T-helper 22 cell (primary cell): ENCODE measurements at regions not wholly inside any gene's neighbourhood (a gene's known extent, or its start where the extent isn't known, plus 50 kb on each side); places are given as distances from the start of the nearest gene placed in this dataset.

Experiments
- DNase-seq: peaks from one replicate; pipeline ENCODE4 v3.0.0-alpha.2; 2020; ENCODE audit warnings: low read depth

DNA sequence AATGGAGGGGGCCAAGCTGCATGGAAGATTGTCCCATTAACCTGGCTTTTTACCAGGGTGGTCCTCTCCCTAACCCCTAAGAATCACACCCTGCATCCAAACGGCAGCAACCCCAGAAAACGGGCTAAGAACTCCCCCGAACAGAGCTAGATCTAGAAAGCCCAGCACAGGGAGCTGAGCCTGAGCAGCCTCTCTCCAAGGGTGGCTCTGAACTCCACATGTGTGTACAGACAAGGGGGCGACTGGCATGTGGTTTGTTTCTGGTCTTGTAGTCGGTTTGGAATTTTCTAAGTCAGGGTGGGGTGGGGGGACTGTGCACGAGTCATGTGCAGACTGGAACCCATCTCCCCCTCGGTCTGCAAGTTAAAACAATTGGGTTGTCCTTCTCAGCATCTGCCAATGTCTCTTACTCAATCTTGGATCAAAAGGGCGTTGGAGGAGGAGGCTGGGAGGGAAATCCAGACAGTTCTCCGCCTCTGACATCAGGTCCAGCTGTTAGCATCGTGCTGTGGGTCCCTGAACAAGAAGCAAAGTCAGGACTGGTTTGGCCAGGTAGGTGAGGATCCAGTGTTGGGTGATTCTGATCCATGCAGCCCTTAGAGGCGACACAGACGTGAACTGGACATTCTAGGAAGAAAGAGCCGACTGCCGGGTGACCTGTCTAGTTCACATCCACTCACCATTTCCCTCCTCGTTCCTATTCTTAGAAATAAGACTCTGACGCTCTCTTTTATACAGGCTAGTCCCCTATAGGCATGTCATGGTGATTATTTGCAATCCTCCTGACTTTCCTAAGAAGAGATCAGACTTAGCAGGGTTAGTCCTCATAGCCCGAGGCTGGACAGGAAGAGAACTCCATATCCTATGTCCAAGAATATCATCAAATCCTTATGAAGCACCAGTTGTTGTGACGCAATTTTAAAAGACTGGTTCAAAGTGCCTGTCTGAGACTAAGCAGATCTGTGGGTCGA lies 381.8 kb downstream of the SOX9 start:
- no peak for DNase-seq

DNA sequence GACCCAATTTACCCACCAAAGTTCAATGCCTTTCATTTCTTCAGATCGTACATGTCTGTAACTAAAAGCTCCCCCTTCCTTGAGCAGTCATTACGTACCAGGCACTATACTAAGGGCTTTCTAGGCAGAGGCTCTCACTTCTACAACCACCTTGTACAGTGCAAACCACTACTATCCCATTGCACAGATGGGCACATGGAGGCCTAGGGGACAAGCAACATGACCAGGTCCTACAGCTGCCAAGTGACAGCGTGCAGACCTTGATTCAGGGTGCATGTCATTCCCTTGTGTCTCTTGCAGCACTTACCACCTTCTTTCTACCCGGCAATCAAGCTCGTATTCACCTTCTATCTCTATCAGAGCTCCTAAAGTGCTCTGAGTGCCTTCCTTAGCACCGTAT lies 382.7 kb downstream of the SOX9 start:
- DNase-seq: no peak

DNA sequence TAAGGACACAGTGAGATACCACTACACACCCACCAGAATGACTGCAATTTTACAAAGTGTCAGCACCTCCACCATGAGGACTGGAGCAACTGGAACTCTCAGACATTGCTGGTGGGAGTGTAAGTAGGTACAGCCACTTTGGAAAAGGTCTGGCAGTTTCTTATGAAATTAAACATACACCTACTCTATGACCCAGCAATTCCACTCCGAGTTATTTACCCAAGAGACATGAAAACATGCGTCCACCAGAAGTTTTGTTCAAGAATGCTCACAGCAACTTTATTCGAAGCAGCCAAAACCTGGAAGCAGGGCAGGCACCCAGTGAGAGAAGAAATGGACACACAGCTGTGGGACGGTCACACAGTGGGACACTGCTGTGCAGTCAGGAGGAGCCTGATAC lies 384.0 kb downstream of the SOX9 start:
- no peak for DNase-seq

DNA sequence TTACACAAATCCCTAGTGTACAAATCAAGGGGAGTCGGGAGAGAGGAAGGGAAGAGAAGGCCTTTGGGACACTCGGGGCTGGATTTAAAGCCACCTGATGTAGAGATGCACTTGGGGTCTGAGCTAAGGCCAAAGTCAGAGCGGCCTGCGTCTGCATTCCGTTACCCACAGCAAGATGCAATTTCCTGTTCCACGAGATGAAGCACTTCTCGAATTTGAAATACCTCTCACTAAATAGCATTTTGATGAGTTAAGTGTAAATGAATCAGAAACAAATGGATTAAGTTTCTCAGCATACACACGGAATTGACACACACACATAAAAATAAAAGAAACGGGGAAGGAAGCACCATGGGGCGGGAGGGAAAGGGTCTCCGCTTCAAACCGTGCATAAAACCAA lies 386.0 kb downstream of the SOX9 start:
- no peak for DNase-seq

DNA sequence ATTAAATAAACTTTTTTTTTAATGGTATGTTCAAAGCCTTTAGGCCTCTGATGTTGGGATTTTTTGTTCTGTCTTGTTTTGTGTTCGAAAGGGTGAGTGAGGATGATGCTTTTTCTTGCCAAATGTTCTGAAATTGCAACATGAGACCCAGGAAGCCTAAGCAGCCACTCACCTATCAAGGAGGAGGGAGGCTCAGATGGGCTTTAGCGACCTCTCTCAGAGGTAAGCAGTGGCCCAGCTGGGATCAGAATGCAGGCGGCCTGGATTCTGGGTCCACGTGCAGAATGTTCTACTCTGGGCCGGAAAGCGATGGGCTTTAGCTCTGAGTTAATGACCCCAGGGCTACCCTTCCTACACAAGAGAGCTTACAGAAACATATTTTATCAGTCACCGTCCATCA lies 386.6 kb downstream of the SOX9 start:
- no peak for DNase-seq

DNA sequence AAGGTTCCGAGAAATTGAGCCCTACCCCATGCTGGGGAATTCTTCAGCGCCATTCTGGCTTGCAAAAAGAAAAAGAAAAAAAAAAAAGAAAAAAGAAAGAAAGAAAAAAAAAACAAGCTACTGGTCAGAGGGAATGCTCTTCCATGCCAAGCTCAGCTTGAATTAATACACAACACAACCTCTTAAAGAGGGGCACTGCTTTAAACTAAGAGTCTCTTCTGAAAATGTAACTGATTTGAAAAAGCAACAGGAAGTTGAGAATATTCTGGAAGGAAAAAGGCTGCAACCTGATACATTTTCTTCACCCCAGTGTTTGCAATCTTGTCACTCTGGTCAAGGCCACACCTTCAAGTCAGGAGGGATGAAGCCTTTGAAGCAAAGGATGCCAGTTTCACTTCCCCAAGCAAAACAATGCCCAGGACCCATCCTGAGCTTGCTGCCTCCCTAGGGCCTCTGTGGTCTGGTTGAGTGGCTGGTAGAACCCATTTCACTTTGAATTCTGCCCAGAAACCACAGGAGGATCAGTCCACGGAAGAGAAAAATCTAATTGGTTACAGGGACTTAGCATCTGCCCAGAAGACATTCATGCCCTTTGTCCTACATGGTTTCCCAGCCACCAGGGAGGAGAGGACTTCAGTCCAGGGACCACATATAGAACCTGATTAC lies 389.7 kb downstream of the SOX9 start:
- DNase-seq: no peak

DNA sequence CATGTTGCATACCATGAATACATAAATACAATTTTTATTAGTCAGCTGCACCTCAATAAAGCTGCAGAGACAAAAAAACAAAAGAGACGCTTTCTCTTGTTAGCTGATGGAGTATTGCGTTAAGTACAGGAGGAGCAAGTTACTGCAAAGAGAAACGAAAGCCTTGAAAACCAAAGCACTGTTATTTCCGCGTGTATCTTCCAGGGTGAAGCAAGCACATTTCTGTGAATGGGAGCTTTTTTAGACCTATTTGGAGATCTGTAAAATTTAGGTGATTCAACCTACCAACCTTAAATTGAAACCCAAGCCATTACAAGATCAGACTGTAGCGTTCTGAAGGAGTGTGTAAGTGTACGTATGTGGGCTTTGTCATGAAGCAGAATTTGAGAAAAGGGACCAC lies 390.4 kb downstream of the SOX9 start:
- DNase-seq: no peak

DNA sequence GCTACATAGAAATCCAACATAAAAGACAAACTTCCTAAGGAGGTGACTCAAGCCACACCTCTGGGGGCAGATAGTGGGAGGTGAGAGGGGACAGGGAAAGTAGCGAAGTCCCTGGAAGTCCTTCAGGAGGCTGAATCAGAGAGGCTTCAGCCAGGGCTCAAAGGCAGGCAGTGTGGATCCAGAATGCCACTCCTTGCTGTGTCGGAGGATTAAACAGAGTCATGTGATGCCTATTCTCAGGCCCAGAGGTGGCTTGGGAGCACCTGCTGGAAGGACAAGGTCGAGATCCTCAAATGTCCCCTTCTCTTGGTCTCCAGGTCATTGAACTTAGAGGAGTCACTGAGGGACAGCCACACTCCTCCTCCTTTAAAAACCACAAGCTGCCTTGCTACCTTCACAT lies 391.1 kb downstream of the SOX9 start:
- DNase-seq: no peak

DNA sequence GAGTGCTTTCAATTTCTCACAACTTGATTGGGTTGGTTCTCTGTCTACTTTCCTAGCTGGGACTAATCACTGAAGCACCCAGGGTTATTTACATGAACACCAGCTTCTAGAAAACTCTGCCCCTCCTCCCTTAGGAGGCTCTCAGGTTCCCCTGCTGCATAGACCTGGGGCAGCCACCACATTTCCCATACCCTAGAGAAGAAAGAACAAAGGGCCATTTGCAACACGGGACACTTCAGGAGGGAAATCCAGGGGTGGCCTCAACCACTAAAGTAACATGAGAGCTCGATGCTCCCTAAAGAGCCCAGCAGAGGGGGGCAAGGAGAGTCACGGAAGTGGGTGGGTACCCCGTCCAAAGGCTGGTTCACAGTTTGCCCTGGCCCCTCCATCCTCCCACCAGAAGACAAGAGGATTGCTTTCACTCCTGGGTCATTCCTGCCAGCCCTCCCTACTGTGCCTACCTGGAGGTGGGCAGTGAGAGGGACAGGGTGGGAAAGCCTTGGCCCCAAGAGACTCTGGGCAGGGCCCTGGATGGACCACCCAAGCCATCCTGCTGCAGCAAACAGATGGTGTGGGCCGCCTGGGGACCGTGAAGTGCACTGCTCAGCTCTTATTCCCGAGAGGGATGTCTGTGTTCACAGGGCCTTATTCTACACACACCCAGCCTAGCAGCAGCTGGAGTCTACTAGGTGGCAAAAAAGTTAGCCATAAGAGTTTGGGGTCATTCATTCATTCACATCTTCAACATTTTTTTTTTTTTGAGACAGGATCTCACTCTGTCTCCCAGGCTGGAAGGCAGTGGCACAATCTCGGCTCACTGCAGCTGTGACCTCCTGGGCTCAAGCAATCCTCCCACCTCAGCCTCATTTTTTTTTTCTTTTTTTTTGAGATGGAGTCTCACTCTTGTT lies 392.1 kb downstream of the SOX9 start:
- DNase-seq: no peak

DNA sequence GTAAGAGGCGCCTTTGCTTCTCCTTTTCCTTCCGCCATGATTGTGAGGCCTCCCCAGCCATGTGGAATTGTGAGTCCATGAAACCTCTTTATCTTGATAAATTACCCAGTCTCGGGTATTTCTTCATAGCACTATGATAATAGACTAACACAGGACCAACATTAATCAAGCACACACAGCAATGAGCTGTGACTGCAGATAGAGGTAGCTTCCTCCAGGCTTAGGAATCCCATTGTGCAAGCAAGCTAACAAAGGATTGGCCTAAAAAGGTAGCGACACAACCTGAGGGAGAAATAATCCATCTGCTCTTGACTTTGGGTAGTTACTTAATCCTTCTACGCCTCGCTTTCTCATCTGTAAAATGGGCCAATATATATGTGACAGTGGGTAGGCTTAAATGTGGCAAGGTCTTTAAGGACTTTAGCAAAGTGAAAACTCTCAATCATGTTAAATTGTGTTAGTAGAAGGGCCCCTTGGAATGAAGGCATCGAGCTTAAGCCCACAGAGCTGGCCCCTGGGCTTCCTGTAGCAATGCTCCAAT lies 393.6 kb downstream of the SOX9 start:
- DNase-seq: no peak

DNA sequence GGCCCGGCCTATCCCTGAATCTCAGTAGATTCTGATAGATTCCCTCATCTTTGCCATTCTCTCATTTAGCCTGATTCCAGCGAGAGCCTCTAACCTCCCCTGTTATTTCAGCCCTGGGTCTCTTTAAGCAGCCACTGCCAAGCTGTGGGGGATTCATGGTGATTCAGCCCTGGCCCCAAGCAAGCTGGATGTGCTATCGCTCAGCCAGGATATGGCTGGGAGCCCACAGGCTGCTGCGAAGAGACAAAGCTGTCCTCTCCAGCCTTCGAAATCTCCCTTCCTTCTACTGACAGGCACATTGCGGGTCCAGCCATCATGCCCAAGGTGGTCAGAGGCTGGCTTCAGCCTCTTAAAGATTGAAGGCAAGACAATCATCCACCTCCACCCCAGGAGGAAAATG lies 394.1 kb downstream of the SOX9 start:
- no peak for DNase-seq

DNA sequence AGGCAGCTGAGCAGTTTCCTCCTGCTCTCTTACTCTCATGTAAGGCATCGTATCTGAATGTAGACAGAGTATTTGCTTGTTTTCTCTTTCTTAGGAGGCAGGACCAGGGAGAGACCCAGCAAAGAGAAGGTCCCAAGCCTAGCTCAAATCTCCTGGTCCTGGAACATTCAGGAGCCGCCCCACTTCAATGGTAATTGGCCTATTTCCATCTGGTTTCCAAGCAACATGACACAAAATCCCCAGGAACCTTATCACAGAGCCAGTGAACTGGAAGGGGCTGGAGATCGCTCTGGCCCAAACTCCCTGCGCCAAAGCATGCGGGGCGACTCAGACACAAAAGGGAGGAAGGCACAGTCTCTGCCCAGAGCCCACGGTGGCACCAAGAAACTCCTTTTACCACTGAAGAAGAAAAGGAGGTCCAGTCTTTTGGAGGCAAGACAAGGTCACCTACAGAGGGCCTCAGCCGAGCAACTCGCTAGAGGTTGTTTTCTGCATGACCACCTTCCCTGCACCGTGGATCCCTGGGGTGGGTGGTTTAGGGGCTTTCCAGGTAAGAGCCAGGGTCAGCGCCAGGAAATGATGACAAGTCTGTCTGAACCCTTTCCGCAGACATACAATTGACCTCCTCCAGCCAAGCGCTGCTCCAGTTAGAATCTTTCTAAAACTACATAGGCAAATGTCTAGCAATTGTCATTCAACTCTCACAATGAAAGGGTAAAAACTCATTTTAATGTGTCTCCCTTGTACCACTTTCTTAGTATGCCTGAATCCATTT lies 394.7 kb downstream of the SOX9 start:
- DNase-seq: no peak

DNA sequence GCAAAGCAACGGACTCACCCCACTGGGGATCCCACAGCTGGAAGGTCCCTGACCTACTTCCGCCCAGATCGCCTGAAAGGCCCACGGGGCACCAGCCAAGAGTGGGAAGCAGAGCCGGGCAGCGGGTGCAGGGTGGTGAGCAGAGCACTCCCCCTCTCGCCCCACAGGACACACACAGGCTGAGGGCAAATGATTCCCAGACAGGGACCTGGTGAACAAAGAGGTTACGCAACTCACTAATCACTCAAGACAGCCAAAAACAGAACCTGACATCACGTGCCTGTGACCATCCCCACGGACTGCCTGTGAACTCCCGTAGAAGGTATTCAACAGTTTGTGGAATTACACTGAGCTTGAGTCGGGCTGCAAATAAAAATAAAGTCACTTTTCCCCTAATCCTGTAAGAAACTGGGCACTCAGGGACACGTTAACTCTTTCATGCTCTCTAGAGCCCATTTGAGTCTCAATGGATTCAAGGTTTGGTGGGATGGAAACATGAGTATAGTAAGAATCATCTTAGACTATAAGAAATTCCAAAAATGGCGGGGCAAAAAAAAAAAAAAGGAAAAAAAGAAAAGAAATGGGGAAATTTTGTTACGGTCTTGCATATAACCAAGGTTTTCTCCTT lies 396.1 kb downstream of the SOX9 start:
- DNase-seq: no peak

DNA sequence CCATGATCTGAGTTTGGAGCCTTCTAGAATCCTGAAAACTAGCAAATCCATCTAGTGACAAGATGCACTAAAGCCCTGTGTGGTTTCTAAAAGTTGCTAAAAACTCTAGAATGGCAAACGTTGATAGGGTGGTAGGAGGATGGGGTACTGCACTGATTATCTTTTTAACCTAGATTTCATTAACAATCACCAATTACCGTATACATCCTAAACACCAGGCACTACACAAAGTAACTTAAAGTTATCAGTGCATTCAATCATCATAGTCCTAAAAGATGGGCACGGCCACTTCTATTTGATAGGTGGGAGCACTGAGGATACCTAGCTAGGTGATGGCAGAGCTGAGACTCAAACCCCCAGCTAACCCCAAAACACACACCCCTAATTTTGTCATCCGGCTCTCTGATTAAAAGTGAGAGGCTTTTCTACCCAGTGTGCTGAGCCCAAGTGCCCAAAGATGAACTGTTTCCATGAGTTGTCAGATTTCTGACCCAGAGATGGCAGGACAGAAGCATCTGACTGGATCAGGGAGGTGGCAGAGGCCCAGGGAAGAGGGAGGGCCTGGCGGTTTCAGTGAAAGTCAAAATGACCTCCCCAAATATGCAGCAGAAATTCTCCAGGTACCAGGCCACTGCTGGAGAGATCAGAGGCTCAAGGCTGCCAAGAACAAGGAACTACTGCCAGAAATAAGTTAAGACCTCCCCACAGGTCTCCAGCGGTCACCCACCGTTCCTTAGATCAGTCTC lies 396.8 kb downstream of the SOX9 start:
- DNase-seq: no peak

DNA sequence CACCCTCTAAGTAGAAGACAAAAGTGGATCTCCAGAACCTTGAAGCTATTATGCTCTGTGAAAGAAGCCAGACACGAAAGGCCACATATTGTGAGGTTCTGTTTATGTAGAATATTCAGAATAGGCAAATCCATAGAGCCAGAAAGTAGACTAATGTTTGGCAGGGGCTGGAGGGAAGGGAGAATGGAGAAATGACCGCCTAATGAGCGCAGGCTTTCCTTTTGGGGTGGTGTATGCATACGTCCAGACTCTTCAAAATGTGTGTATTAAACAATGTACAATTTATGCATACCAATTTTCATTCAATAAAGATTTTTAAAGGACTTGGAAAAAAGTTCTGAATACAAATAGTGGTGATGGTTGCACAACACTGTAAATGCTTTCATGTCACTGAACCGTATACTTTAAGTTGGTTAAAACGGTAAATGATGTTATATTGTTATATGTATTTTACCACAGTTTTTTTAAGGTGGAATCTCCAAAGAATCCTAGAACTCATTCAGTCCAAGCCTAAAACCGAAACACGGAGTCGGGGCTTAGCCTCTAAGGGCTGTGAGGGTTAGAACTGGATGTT lies 397.4 kb downstream of the SOX9 start:
- DNase-seq: no peak

DNA sequence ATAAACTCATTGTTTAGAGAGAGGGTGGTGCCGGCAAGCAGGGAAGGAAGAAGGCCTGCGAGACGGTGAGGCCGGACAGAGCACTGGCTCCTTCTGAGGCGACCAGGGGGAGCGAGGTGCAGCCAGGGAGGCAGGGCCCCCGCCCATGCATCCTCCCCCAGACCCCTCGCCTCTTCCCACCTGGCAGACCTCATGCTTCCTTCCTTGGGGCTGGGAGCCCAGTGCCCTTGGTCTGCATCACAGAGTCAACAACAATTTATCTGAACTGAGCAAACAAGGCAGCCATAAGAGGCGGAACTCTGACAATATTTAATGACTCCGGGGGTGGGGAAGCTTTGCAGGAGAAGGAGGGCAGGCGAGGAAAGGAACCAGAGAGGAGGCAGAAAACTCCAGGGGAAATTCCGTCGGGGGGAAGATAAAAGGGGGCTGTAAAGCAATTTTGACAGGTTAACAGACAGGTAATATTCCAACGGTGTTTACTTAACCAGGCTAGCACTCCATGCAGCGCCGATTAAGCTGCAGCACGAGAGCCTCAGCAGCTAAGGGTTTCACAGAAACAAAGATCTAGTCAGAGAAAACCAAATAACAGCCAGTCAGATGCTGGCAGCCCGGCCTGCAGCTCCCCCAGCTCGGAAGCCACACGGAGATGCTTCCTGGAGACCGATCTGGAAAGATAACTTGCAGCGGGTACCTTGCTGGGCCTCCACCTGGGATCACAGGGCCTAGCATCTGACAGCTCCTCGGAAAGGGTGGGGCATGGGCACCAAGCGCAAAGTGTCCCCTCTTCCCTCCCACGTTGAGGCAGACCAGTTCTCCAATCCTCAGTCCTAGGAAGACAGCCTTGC lies 398.2 kb downstream of the SOX9 start:
- no peak for DNase-seq

DNA sequence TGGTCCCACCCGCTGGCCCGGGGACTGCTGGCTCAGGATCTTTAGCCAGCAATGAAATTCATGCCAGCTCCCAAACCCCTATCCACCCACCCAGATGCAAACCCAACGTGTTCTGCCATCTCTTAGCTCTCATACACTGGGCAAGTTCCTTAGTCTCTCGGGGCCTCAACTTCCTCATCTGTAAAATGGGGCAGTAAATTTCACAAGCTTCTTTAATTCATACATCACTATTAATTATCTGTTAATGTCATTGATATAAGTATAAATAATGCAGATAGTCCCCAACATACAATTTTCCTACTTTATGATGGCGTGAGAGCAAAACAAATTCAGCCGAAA lies 398.7 kb downstream of the SOX9 start:
- no peak for DNase-seq

DNA sequence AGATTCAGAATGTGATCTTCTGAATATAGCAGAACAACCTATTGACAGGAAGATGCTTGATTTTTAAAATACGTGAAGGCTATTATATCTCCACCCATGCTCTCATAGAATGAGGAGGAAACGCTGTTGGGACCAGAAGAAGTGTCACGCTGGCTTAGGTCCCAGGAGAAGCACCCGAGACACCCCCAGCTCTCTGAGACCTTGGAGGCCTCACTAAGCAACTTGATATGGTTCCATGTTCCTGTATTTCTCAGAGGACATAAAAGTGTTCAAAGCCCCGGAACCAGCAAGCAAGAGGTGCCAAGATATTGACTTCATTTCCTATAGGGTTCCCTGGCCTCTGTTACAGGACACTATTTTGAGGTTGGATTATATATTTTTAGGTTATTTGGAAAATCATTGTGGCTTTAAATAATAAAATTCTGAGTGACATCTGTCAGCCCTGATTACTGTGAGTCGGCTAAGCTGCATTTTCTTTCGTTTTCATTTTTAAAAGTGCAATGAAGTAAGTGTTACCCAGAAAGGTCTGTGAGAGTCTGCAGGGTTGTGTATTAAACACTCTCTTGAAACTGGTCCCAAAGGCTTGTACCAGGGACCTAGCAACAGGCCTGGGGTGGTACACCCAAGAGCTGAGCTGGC lies 400.0 kb downstream of the SOX9 start:
- no peak for DNase-seq

DNA sequence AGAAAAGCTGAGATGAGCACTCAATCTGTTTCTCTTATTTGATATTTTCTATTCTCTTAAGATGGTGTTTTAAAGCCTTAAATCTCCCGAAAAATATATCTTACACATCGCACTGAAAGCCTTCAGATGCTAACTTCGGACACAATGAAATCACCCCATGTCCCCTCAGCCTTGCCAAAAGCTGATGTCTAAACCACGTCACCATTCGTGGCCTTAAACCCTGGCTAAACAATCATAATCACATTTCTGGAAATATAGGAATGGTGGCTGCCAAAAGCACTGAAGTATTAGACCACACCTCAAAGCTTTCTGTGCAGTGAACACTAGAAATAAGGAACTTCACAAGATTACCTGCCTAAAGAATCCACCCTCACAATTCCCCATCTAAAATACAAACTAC lies 402.7 kb downstream of the SOX9 start:
- DNase-seq: no peak
